H1 (cell line): ENCODE measurements at regions not wholly inside any gene's neighbourhood (a gene's known extent, or its start where the extent isn't known, plus 50 kb on each side); places are given as distances from the start of the nearest gene placed in this dataset.

Experiments used
- ASH2L ChIP-seq: fragments of 200-600, 300-600 bp; sonication (generic); IDR thresholded peaks from one replicate; pipeline ENCODE4 v1.7.1; 2017; ENCODE audit warnings: low read length
- CHD7 ChIP-seq: fragments of 300-600 bp; sonication (generic); IDR thresholded peaks from 2 replicates; pipeline ENCODE4 v1.7.1; 2012; ENCODE audit warnings: low read length, moderate library complexity, mild to moderate bottlenecking, inconsistent platforms; ENCODE audit not compliant: insufficient replicate concordance
- TAF1 ChIP-seq: IDR thresholded peaks from 2 replicates; pipeline ENCODE4 v1.6.1; 2011; ENCODE audit warnings: mild to moderate bottlenecking, low read depth, low read length
- TCF12 ChIP-seq: IDR thresholded peaks from 2 replicates; pipeline ENCODE4 v1.6.1; 2011; ENCODE audit warnings: low read depth, mild to moderate bottlenecking, low read length

GRCh38 chr4:132427125-132427524, 722.0 kb upstream of the PCDH10 start (continued):
- TF ChIP-seq CHD7 (no peak), ASH2L (no peak), TCF12 (no peak), TAF1 (no peak)
